Breast epithelium (tissue), 4 donors: ENCODE measurements at regions not wholly inside any gene's neighbourhood (a gene's known extent, or its start where the extent isn't known, plus 50 kb on each side); places are given as distances from the start of the nearest gene placed in this dataset.

Source experiments
- DNase-seq, 2 donors: peaks; one replicate each; pipeline ENCODE4 v3.0.0-alpha.2; 2019; ENCODE audit warnings: low spot score in 2 of 2
- H3K27ac ChIP-seq, 2 donors: fragments of 200-600 bp; sonication (generic) in 1 of 2; one replicate each; pipeline ENCODE4 v1.5.1; 2016 to 2019; ENCODE audit warnings: mild to moderate bottlenecking in 1 of 2
- H3K27me3 ChIP-seq, 2 donors: fragments of 200-600 bp; sonication (generic) in 1 of 2; one replicate each; pipeline versions ENCODE4 v1.5.1 to v1.6.0; 2017 to 2019; ENCODE audit warnings: control low read depth in 1 of 2, mild to moderate bottlenecking in 1 of 2
- H3K36me3 ChIP-seq: fragments of 200-600 bp; one replicate; pipeline ENCODE4 v1.5.1; 2019
- H3K4me1 ChIP-seq, 2 donors: fragments of 200-600 bp; sonication (generic); one replicate each; pipeline ENCODE4 v1.5.1; 2016 to 2019; ENCODE audit warnings: control low read depth in 1 of 2
- H3K4me3 ChIP-seq, 3 donors: fragments of 200-600 bp; sonication (generic); 1 replicate in 2 of 3; 2 replicates in 1 of 3; pipeline ENCODE4 v1.5.1; 2016 to 2019; ENCODE audit warnings: mild to moderate bottlenecking in 3 of 3, moderate library complexity in 2 of 3
- H3K9me3 ChIP-seq, 2 donors: fragments of 200-600 bp; sonication (generic) in 1 of 2; one replicate each; pipeline ENCODE4 v1.5.1; 2016 to 2019; ENCODE audit warnings: control low read depth in 1 of 2
- POLR2A ChIP-seq: fragments of 450-650 bp; IDR thresholded peaks from one replicate; pipeline ENCODE4 v1.6.1; 2016; ENCODE audit warnings: antibody characterized with exemption, mild to moderate bottlenecking, moderate library complexity
- POLR2AphosphoS5 ChIP-seq, 3 donors: sonication (generic); formaldehyde crosslinking; IDR thresholded peaks; one replicate each; pipeline ENCODE4 v1.6.1; 2017; ENCODE audit warnings: antibody characterized with exemption in 3 of 3
- intact Hi-C: fragments of 100-400 bp; cut with DNase I; formaldehyde crosslinking; loops from one replicate; pipeline ENCODE4 v1.15.1; 2023; ENCODE audit warnings: low total_unique reads
- TF ChIP-seq, protein P1 (sequence below), 3 donors: fragments of 450-650 bp; IDR thresholded peaks; one replicate each; pipeline ENCODE4 v1.5.1; 2016 to 2017; ENCODE audit warnings: antibody characterized with exemption in 3 of 3, mild to moderate bottlenecking in 3 of 3, moderate library complexity in 3 of 3

- H3K9me3 ChIP-seq = peaks cover 0 to 3% of the 10 kb centered on the region in 2 donors
- no peak overlapping the region for H3K27ac ChIP-seq
- H3K27me3 ChIP-seq = no peaks in the 10 kb centered on the region
- TF ChIP-seq POLR2A (no peak), POLR2AphosphoS5 (IDR thresholded peaks at IDR 0.05) (no peak)
- TF ChIP-seq, protein P1, sequence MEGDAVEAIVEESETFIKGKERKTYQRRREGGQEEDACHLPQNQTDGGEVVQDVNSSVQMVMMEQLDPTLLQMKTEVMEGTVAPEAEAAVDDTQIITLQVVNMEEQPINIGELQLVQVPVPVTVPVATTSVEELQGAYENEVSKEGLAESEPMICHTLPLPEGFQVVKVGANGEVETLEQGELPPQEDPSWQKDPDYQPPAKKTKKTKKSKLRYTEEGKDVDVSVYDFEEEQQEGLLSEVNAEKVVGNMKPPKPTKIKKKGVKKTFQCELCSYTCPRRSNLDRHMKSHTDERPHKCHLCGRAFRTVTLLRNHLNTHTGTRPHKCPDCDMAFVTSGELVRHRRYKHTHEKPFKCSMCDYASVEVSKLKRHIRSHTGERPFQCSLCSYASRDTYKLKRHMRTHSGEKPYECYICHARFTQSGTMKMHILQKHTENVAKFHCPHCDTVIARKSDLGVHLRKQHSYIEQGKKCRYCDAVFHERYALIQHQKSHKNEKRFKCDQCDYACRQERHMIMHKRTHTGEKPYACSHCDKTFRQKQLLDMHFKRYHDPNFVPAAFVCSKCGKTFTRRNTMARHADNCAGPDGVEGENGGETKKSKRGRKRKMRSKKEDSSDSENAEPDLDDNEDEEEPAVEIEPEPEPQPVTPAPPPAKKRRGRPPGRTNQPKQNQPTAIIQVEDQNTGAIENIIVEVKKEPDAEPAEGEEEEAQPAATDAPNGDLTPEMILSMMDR (IDR thresholded peaks at IDR 0.05) = no peak
- DNase-seq = no peak
- no peaks in the 10 kb centered on the region for H3K36me3 ChIP-seq
- H3K4me3 ChIP-seq = no peak overlapping the region
- intact Hi-C loops = no loop called here
- H3K4me1 ChIP-seq = no peaks in the 10 kb centered on the region
These were observed 137.0 kb upstream of the HS6ST1 start for GRCh38 chr2:128455721-128456050.

- no peak for DNase-seq
- no peak for TF ChIP-seq POLR2A
- TF ChIP-seq, protein P1 (IDR thresholded peaks at IDR 0.05) = no peak
- no peak for TF ChIP-seq POLR2AphosphoS5 (IDR thresholded peaks at IDR 0.05)
- H3K9me3 ChIP-seq = peaks cover 0 to 8% of the 10 kb centered on the region in 2 donors
- H3K4me1 ChIP-seq = no peaks in the 10 kb centered on the region
- no peaks in the 10 kb centered on the region for H3K36me3 ChIP-seq
- intact Hi-C loops = no loop called here
- no peaks in the 10 kb centered on the region for H3K27me3 ChIP-seq
- H3K27ac ChIP-seq = no peak overlapping the region
- no peak overlapping the region for H3K4me3 ChIP-seq
These were observed 137.6 kb upstream of the HS6ST1 start for GRCh38 chr2:128456281-128456680.

GRCh38 chr2:128457006-128457604 lies 138.4 kb upstream of the HS6ST1 start:
- DNase-seq = no peak
- no peaks in the 10 kb centered on the region for H3K27me3 ChIP-seq

DNA sequence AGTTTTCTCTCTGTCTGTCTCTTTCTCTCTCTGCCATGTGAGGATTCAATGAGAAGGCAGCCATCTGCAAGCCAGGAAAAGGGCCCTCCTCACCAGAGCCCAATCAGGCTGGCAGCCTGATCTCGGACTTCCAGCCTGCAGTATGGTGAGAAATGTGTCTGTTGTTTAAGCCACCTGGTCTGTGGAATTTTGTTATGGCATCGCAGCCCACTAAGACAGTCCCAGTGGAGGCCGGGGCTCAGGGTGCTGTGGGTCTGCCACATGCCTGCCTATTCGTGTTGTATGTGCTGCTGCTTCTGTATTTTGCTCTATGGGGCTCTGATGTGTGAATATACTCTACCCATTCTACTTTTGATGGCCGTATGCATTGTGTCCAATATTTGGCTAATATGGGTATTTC lies 139.0 kb upstream of the HS6ST1 start:
- H3K4me3 ChIP-seq = no peak overlapping the region
- H3K4me1 ChIP-seq = no peaks in the 10 kb centered on the region
- no peak for DNase-seq
- no peak overlapping the region for H3K27ac ChIP-seq
- H3K9me3 ChIP-seq = peaks cover 0 to 9% of the 10 kb centered on the region in 2 donors
- intact Hi-C loops = no loop called here
- H3K36me3 ChIP-seq = no peaks in the 10 kb centered on the region
- no peaks in the 10 kb centered on the region for H3K27me3 ChIP-seq
- TF ChIP-seq POLR2AphosphoS5 (IDR thresholded peaks at IDR 0.05) = no peak
- no peak for TF ChIP-seq POLR2A
- TF ChIP-seq, protein P1 (IDR thresholded peaks at IDR 0.05) = no peak

More at GRCh38 chr2:128457006-128457604, 138.4 kb upstream of the HS6ST1 start:
- intact Hi-C loops = no loop called here
- H3K4me3 ChIP-seq = no peak overlapping the region
- peaks cover 0 to 9% of the 10 kb centered on the region in 2 donors for H3K9me3 ChIP-seq
- H3K36me3 ChIP-seq = no peaks in the 10 kb centered on the region
- TF ChIP-seq, protein P1 (IDR thresholded peaks at IDR 0.05) = no peak
- TF ChIP-seq POLR2A (no peak), POLR2AphosphoS5 (IDR thresholded peaks at IDR 0.05) (no peak)
- H3K4me1 ChIP-seq = no peaks in the 10 kb centered on the region
- no peak overlapping the region for H3K27ac ChIP-seq

GRCh38 chr2:128458505-128458904 lies 139.8 kb upstream of the HS6ST1 start:
- Histone ChIP-seq H3K27ac (no peak overlapping the region), H3K27me3 (no peaks in the 10 kb centered on the region), H3K9me3 (peaks cover 0 to 9% of the 10 kb centered on the region in 2 donors), H3K36me3 (no peaks in the 10 kb centered on the region), H3K4me3 (no peak overlapping the region), H3K4me1 (no peaks in the 10 kb centered on the region)
- intact Hi-C loops = no loop called here
- DNase-seq = no peak
- TF ChIP-seq POLR2AphosphoS5 (IDR thresholded peaks at IDR 0.05) (no peak), POLR2A (no peak)
- TF ChIP-seq, protein P1 (IDR thresholded peaks at IDR 0.05) = no peak
